ENCODE measurements at regions not wholly inside any gene's neighbourhood (a gene's known extent, or its start where the extent isn't known, plus 50 kb on each side); places are given as distances from the start of the nearest gene placed in this dataset.

DNA sequence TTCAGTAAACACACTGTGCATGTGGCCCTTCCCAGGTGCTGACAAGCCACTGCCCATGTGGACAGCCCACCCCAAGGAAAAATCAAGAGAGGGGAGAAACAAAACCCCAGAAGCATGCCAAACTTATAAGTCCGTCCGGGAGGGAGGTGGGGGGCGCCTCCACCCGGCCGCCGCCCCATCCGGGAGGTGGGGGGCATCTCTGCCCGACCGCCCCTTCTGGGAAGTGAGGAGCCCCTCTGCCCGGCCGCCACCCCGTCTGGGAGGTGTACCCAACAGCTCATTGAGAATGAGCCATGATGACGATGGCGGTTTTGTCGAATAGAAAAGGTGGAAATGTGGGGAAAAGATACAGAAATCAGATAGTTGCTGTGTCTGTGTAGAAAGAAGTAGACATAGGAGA is 53.8 kb upstream of the C2CD4B start:
- Mint-ChIP-seq H3K4me3 (no peak overlapping the region), H3K4me1 (no peaks in the 10 kb centered on the region), H3K27me3 (peaks cover 7% of the 10 kb centered on the region), H3K9me3 (ENCODE audit: insufficient read depth) (no peaks in the 10 kb centered on the region), H3K27ac (no peak overlapping the region)
- Histone ChIP-seq H3K4me3 (ENCODE audit: control extremely low read depth in 1 of 5, extremely low read depth in 1 of 5, insufficient read depth in 1 of 5, low read depth in 2 of 5, low read length in 4 of 5) (no peak overlapping the region), H3K9me3 (ENCODE audit: control extremely low read depth in 1 of 3, control insufficient read depth in 2 of 3, insufficient read depth in 1 of 3, low read length in 2 of 3) (peaks cover 0 to 16% (median 14%) of the 10 kb centered on the region in 3 donors), H3K36me3 (replicated peaks in 1 of 2; ENCODE audit: control extremely low read depth in 1 of 2, control insufficient read depth in 1 of 2, extremely low read depth in 1 of 2, insufficient read depth in 2 of 2, low read length in 1 of 2) (no peaks in the 10 kb centered on the region), H3K4me2 (replicated peaks; ENCODE audit: low read depth, low read length, poor library complexity, severe bottlenecking) (no peak overlapping the region), H3K27me3 (replicated peaks in 1 of 4; ENCODE audit: control extremely low read depth in 1 of 4, control insufficient read depth in 3 of 4, insufficient read depth in 4 of 4, low read length in 3 of 4) (peaks cover 0 to 2% (median 0%) of the 10 kb centered on the region in 4 experiments), H4K20me1 (ENCODE audit: control insufficient read depth, insufficient read depth, low read length, poor library complexity, severe bottlenecking) (no peaks in the 10 kb centered on the region), H2AFZ (ENCODE audit: insufficient read depth, low read depth, low read length, poor library complexity, severe bottlenecking) (no peak overlapping the region), H3K79me2 (ENCODE audit: control insufficient read depth, insufficient read depth, low read length) (no peaks in the 10 kb centered on the region), H3K9ac (ENCODE audit: low read length) (no peak overlapping the region), H3K27ac (ENCODE audit: low read length in 2 of 2) (no peak overlapping the region), H3K4me1 (ENCODE audit: control insufficient read depth in 2 of 2, insufficient read depth in 2 of 2, low read length in 2 of 2) (no peaks in the 10 kb centered on the region)
- TF ChIP-seq, protein P1, sequence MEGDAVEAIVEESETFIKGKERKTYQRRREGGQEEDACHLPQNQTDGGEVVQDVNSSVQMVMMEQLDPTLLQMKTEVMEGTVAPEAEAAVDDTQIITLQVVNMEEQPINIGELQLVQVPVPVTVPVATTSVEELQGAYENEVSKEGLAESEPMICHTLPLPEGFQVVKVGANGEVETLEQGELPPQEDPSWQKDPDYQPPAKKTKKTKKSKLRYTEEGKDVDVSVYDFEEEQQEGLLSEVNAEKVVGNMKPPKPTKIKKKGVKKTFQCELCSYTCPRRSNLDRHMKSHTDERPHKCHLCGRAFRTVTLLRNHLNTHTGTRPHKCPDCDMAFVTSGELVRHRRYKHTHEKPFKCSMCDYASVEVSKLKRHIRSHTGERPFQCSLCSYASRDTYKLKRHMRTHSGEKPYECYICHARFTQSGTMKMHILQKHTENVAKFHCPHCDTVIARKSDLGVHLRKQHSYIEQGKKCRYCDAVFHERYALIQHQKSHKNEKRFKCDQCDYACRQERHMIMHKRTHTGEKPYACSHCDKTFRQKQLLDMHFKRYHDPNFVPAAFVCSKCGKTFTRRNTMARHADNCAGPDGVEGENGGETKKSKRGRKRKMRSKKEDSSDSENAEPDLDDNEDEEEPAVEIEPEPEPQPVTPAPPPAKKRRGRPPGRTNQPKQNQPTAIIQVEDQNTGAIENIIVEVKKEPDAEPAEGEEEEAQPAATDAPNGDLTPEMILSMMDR (IDR thresholded peaks at IDR 0.05) = no peak
- TF ChIP-seq EZH2 (IDR thresholded peaks at IDR 0.05; ENCODE audit: borderline replicate concordance, insufficient read depth, low read depth, low read length, poor library complexity, severe bottlenecking) = no peak
- ATAC-seq (ENCODE audit: low read depth) (no peak), DNase-seq (no peak)
- intact Hi-C loops (cut with micrococcal nuclease) = no loop called here
- ChIA-PET CTCF (no interaction called here), POLR2A (no interaction called here)
- 98% methylated on average over 8 of the region's 15 CpGs for WGBS (ENCODE audit: insufficient coverage)

DNA sequence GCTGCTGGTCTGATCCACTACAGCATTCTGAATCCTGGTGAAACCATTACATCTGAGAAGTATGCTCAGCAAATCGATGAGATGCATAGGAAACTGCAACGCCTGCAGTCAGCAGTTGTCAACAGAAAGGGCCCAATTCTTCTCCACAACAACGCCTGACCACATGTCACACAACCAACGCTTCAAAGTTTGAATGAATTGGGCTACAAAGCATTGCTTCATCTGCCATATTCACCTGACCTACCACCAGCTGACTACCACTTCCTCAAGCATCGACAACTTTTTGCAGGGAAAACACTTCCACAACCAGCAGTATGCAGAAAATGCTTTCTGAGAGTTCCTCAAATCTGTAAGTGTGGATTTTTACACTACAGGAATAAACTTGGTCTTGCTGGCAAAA is 54.7 kb upstream of the C2CD4B start:
- intact Hi-C loops (cut with micrococcal nuclease) = no loop called here
- peaks cover 0 to 20% (median 14%) of the 10 kb centered on the region in 3 donors for H3K9me3 ChIP-seq (ENCODE audit: control extremely low read depth in 1 of 3, control insufficient read depth in 2 of 3, insufficient read depth in 1 of 3, low read length in 2 of 3)
- CTCF ChIA-PET = no interaction called here
- Mint-ChIP-seq H3K27ac (no peak overlapping the region), H3K4me1 (no peaks in the 10 kb centered on the region), H3K9me3 (ENCODE audit: insufficient read depth) (no peaks in the 10 kb centered on the region), H3K4me3 (no peak overlapping the region), H3K27me3 (peaks cover 7% of the 10 kb centered on the region)
- DNase-seq = no peak
- TF ChIP-seq EZH2 (IDR thresholded peaks at IDR 0.05; ENCODE audit: borderline replicate concordance, insufficient read depth, low read depth, low read length, poor library complexity, severe bottlenecking) = no peak
- TF ChIP-seq, protein P1 (IDR thresholded peaks at IDR 0.05) = no peak
- POLR2A ChIA-PET = no interaction called here
- peaks cover 0 to 2% (median 0%) of the 10 kb centered on the region in 4 experiments for H3K27me3 ChIP-seq (replicated peaks in 1 of 4; ENCODE audit: control extremely low read depth in 1 of 4, control insufficient read depth in 3 of 4, insufficient read depth in 4 of 4, low read length in 3 of 4)
- no peaks in the 10 kb centered on the region for H3K79me2 ChIP-seq (ENCODE audit: control insufficient read depth, insufficient read depth, low read length)
- ATAC-seq (ENCODE audit: low read depth) = no peak
- no peaks in the 10 kb centered on the region for H3K36me3 ChIP-seq (replicated peaks in 1 of 2; ENCODE audit: control extremely low read depth in 1 of 2, control insufficient read depth in 1 of 2, extremely low read depth in 1 of 2, insufficient read depth in 2 of 2, low read length in 1 of 2)
- H3K27ac ChIP-seq (ENCODE audit: low read length in 2 of 2) = no peak overlapping the region
- no peak overlapping the region for H3K4me2 ChIP-seq (replicated peaks; ENCODE audit: low read depth, low read length, poor library complexity, severe bottlenecking)
- H4K20me1 ChIP-seq (ENCODE audit: control insufficient read depth, insufficient read depth, low read length, poor library complexity, severe bottlenecking) = no peaks in the 10 kb centered on the region
- no peak overlapping the region for H2AFZ ChIP-seq (ENCODE audit: insufficient read depth, low read depth, low read length, poor library complexity, severe bottlenecking)
- H3K4me3 ChIP-seq (ENCODE audit: control extremely low read depth in 1 of 5, extremely low read depth in 1 of 5, insufficient read depth in 1 of 5, low read depth in 2 of 5, low read length in 4 of 5) = no peak overlapping the region
- H3K4me1 ChIP-seq (ENCODE audit: control insufficient read depth in 2 of 2, insufficient read depth in 2 of 2, low read length in 2 of 2) = no peaks in the 10 kb centered on the region
- WGBS (ENCODE audit: insufficient coverage) = 92% methylated on average over 4 of the region's 5 CpGs
- H3K9ac ChIP-seq (ENCODE audit: low read length) = no peak overlapping the region

Measured in B cell (primary cell).